ENCODE measurements at regions not wholly inside any gene's neighbourhood (a gene's known extent, or its start where the extent isn't known, plus 50 kb on each side); places are given as distances from the start of the nearest gene placed in this dataset.
A peak's percentile ranks its signal among the peaks of the same experiment; 100 is the strongest.

- CTCF ChIA-PET, result interaction anchor here (2.7 kb wide), 1 partner anchor 70 kb away, joined by 11 read pairs; no protein-coding TSS in a partner anchor
- DNase-seq (ENCODE audit: low read depth in 1 of 2, low spot score in 1 of 2), result no peak
- Histone ChIP-seq H3K4me1 (peaks cover 23% of the 10 kb centered on the region), H3K4me2 (no peak overlapping the region), H3K4me3 (no peak overlapping the region), H3K9me3 (peaks cover 41% of the 10 kb centered on the region), H3K27ac (no peak overlapping the region)
- 51% methylated on average over 3 of the region's 3 CpGs for WGBS (ENCODE audit: missing lambda C conversion rate)
- FAIRE-seq, result no peak
- ATAC-seq, result no peak
- POLR2A ChIA-PET, result no interaction called here
- TF ChIP-seq CHD4 (IDR thresholded peaks at IDR 0.05; ENCODE audit: borderline replicate concordance), result no peak
- no peak for TF ChIP-seq BHLHE40 (IDR thresholded peaks at IDR 0.05; ENCODE audit: low read depth, low read length)
- no peak for TF ChIP-seq RNF2 (IDR thresholded peaks at IDR 0.05; ENCODE audit: borderline replicate concordance, low read depth)
- no peak for TF ChIP-seq CBX8 (IDR thresholded peaks at IDR 0.05)
- TF ChIP-seq ZFP36 (IDR thresholded peaks at IDR 0.05; ENCODE audit: borderline replicate concordance, partially characterized antibody), result no peak
- TF ChIP-seq ATOH8 (CRISPR knock-in tag; IDR thresholded peaks at IDR 0.05; ENCODE audit: low read depth), result no peak
- TF ChIP-seq FOSL2 (IDR thresholded peaks at IDR 0.05), result no peak
- no peak for TF ChIP-seq FOSL2 (CRISPR knock-in tag; IDR thresholded peaks at IDR 0.05)
- TF ChIP-seq, protein P1, sequence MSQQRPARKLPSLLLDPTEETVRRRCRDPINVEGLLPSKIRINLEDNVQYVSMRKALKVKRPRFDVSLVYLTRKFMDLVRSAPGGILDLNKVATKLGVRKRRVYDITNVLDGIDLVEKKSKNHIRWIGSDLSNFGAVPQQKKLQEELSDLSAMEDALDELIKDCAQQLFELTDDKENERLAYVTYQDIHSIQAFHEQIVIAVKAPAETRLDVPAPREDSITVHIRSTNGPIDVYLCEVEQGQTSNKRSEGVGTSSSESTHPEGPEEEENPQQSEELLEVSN (IDR thresholded peaks at IDR 0.05; ENCODE audit: borderline replicate concordance, low read depth), result no peak
- TF ChIP-seq TFCP2L1 (CRISPR knock-in tag; IDR thresholded peaks at IDR 0.05), result no peak
- no peak for TF ChIP-seq EP300 (IDR thresholded peaks at IDR 0.05)
Observed at GRCh38 chr7:17700138-17700537, 240.2 kb downstream of the SNX13 start.

DNA sequence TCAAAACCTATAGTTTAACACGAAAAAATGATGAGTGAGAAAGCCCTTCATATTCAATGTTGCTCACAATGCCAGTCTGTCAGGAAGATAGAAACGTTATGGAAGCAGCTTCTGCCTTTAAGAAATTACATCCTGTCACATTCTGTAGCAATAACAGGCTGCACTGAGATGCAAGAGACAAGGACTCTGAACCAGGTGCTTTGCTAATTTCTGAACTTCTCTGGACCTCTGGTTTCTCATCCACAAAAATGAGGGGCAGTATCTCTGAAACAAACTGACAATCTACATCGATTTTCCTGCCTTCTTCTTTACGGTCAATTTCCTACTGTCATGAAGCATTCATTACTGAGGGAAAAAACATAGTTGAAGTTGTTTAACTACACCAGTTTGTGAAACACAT lies 234.0 kb downstream of the SNX13 start:
- Histone ChIP-seq H3K4me2 (peak overlapping the region; percentile 38), H3K27ac (peak overlapping the region; percentile 29 to 43; a peak in 3 of 6 replicates), H3K9me3 (no peaks in the 10 kb centered on the region; the same call in 2 of the 3 replicates), H3K4me1 (peaks cover 6% of the 10 kb centered on the region; the same call in 2 of the 3 replicates), H3K4me3 (no peak overlapping the region)
- ATAC-seq (no peak; a peak in 1 of 6 replicates), DNase-seq (ENCODE audit: low read depth in 1 of 2, low spot score in 1 of 2) (no peak), FAIRE-seq (no peak)
- TF ChIP-seq HOXB5 (CRISPR knock-in tag; IDR thresholded peaks at IDR 0.05) (no peak), KDM5A (IDR thresholded peaks at IDR 0.05) (no peak), MAZ (IDR thresholded peaks at IDR 0.05; ENCODE audit: borderline replicate concordance, low read depth, low read length) (no peak), GATA3 (IDR thresholded peaks at IDR 0.05; ENCODE audit: borderline replicate concordance) (no peak), TP53 (CRISPR knock-in tag; IDR thresholded peaks at IDR 0.05) (no peak), ATOH8 (CRISPR knock-in tag; IDR thresholded peaks at IDR 0.05; ENCODE audit: low read depth) (no peak), ZFP36 (IDR thresholded peaks at IDR 0.05; ENCODE audit: borderline replicate concordance, partially characterized antibody) (no peak), HEYL (CRISPR knock-in tag; IDR thresholded peaks at IDR 0.05) (no peak), HMGXB4 (CRISPR knock-in tag; IDR thresholded peaks at IDR 0.05; ENCODE audit: borderline replicate concordance) (no peak), SREBF2 (IDR thresholded peaks at IDR 0.05) (no peak), ELK1 (IDR thresholded peaks at IDR 0.05; ENCODE audit: low read depth, low read length) (no peak), NFE2L2 (conservative IDR thresholded peaks at IDR 0.05; ENCODE audit: low read length) (no peak)
- ChIA-PET CTCF (interaction anchor here (0.7 to 2.8 kb wide), 26 partner anchors 9 to 884 kb away, joined by 3 to 20 read pairs (median 4); no protein-coding TSS in a partner anchor), POLR2A (interaction anchor here (1.0 kb wide), 1 partner anchor 67 kb away, joined by 3 read pairs; no protein-coding TSS in a partner anchor)
- WGBS (ENCODE audit: missing lambda C conversion rate), result 43% methylated on average over 4 of the region's 4 CpGs
